ENCODE measurements at regions not wholly inside any gene's neighbourhood (a gene's known extent, or its start where the extent isn't known, plus 50 kb on each side); places are given as distances from the start of the nearest gene placed in this dataset.

- TF ChIP-seq CTCF (conservative IDR thresholded peaks at IDR 0.05) (no peak), ZFX (IDR thresholded peaks at IDR 0.05) (no peak)
Measured at GRCh38 chr12:124190312-124191023, 104.4 kb upstream of the RFLNA start.
